ENCODE measurements at regions not wholly inside any gene's neighbourhood (a gene's known extent, or its start where the extent isn't known, plus 50 kb on each side); places are given as distances from the start of the nearest gene placed in this dataset.
"Not testable (repeated sequence)": the region's sequence is repeated elsewhere in the genome, so short reads cannot be mapped to it uniquely, and the experiment has no call there.

- no peak for DNase-seq
Observed at GRCh38 chr4:158958489-158959270, 144.2 kb upstream of the RAPGEF2 start.

GRCh38 chr4:158962393-158962792 lies 140.5 kb upstream of the RAPGEF2 start:
- no peak for DNase-seq

- not testable (repeated sequence) for DNase-seq
Observed at GRCh38 chr4:158963282-158963681, 139.6 kb upstream of the RAPGEF2 start.

- no peak for DNase-seq
Observed at GRCh38 chr4:158964114-158964727, 138.7 kb upstream of the RAPGEF2 start.

GRCh38 chr4:158964728-158965124 lies 138.2 kb upstream of the RAPGEF2 start:
- no peak for DNase-seq

GRCh38 chr4:158965226-158965625 lies 137.7 kb upstream of the RAPGEF2 start:
- DNase-seq: no peak

GRCh38 chr4:158966091-158966490 lies 136.8 kb upstream of the RAPGEF2 start:
- DNase-seq: no peak

GRCh38 chr4:158968961-158969360 lies 133.9 kb upstream of the RAPGEF2 start:
- DNase-seq: no peak

GRCh38 chr4:158970812-158971211 lies 132.1 kb upstream of the RAPGEF2 start:
- no peak for DNase-seq

GRCh38 chr4:158974438-158974837 lies 128.4 kb upstream of the RAPGEF2 start:
- not testable (repeated sequence) for DNase-seq

- not testable (repeated sequence) for DNase-seq
Observed at GRCh38 chr4:158980711-158981110, 122.2 kb upstream of the RAPGEF2 start.

- no peak for DNase-seq
Observed at GRCh38 chr4:158991534-158992155, 111.2 kb upstream of the RAPGEF2 start.

GRCh38 chr4:158993891-158994290 lies 109.0 kb upstream of the RAPGEF2 start:
- no peak for DNase-seq

- no peak for DNase-seq
Observed at GRCh38 chr4:158995040-158995439, 107.8 kb upstream of the RAPGEF2 start.

- DNase-seq: no peak
Observed at GRCh38 chr4:158995965-158996364, 106.9 kb upstream of the RAPGEF2 start.

GRCh38 chr4:158996669-158997074 lies 106.2 kb upstream of the RAPGEF2 start:
- no peak for DNase-seq

GRCh38 chr4:158997660-158998349 lies 105.1 kb upstream of the RAPGEF2 start:
- no peak for DNase-seq

GRCh38 chr4:158998624-158999023 lies 104.3 kb upstream of the RAPGEF2 start:
- DNase-seq: no peak

- no peak for DNase-seq
Observed at GRCh38 chr4:158999166-158999682, 103.7 kb upstream of the RAPGEF2 start.

- no peak for DNase-seq
Observed at GRCh38 chr4:158999849-159000248, 103.0 kb upstream of the RAPGEF2 start.

- no peak for DNase-seq
Observed at GRCh38 chr4:159002950-159003349, 99.9 kb upstream of the RAPGEF2 start.

- DNase-seq: no peak
Observed at GRCh38 chr4:159003420-159004253, 99.2 kb upstream of the RAPGEF2 start.
